ENCODE measurements at regions not wholly inside any gene's neighbourhood (a gene's known extent, or its start where the extent isn't known, plus 50 kb on each side); places are given as distances from the start of the nearest gene placed in this dataset.

- no peaks in the 10 kb centered on the region for H3K27me3 ChIP-seq (ENCODE audit: insufficient read depth, low read length)
- no peak overlapping the region for H3K9ac ChIP-seq (ENCODE audit: low read length)
- no peaks in the 10 kb centered on the region for H3K9me2 ChIP-seq (ENCODE audit: insufficient read depth)
- no peak overlapping the region for H3K27ac ChIP-seq (ENCODE audit: low read depth, low read length)
- RAD21 ChIA-PET (ENCODE audit: low non-redundant PET in 1 of 2, low total read pairs in 2 of 2, uncharacterized antibody in 2 of 2, unreplicated experiment in 2 of 2): no interaction called here
- TF ChIP-seq FOSL1 (IDR thresholded peaks at IDR 0.05; ENCODE audit: low read depth): no peak
- TF ChIP-seq POLR2AphosphoS5 (IDR thresholded peaks at IDR 0.05; ENCODE audit: low read depth, low read length): no peak
- TF ChIP-seq, protein P1, sequence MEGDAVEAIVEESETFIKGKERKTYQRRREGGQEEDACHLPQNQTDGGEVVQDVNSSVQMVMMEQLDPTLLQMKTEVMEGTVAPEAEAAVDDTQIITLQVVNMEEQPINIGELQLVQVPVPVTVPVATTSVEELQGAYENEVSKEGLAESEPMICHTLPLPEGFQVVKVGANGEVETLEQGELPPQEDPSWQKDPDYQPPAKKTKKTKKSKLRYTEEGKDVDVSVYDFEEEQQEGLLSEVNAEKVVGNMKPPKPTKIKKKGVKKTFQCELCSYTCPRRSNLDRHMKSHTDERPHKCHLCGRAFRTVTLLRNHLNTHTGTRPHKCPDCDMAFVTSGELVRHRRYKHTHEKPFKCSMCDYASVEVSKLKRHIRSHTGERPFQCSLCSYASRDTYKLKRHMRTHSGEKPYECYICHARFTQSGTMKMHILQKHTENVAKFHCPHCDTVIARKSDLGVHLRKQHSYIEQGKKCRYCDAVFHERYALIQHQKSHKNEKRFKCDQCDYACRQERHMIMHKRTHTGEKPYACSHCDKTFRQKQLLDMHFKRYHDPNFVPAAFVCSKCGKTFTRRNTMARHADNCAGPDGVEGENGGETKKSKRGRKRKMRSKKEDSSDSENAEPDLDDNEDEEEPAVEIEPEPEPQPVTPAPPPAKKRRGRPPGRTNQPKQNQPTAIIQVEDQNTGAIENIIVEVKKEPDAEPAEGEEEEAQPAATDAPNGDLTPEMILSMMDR (IDR thresholded peaks at IDR 0.05 in 2 of 3, conservative IDR thresholded peaks at IDR 0.05 in 1 of 3; ENCODE audit: borderline replicate concordance in 1 of 3, insufficient read depth in 1 of 3, low read depth in 2 of 3, low read length in 2 of 3): no peak
- no peak for TF ChIP-seq ZBTB33 (IDR thresholded peaks at IDR 0.05; ENCODE audit: extremely low read depth, insufficient replicate concordance, low read length)
- TF ChIP-seq TCF7L2 (IDR thresholded peaks at IDR 0.05; ENCODE audit: borderline replicate concordance, extremely low read depth, insufficient read depth, insufficient read length): no peak
- TF ChIP-seq, protein P2, sequence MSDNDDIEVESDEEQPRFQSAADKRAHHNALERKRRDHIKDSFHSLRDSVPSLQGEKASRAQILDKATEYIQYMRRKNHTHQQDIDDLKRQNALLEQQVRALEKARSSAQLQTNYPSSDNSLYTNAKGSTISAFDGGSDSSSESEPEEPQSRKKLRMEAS (IDR thresholded peaks at IDR 0.05): no peak
- TF ChIP-seq ELF1 (IDR thresholded peaks at IDR 0.05; ENCODE audit: borderline replicate concordance, low read depth): no peak
- TF ChIP-seq EZH2 (IDR thresholded peaks at IDR 0.05): no peak
- TF ChIP-seq SIN3A (IDR thresholded peaks at IDR 0.05; ENCODE audit: low read depth): no peak
- TF ChIP-seq JUND (IDR thresholded peaks at IDR 0.05): no peak
- no peak for TF ChIP-seq SRF (IDR thresholded peaks at IDR 0.05; ENCODE audit: low read depth)
- no TSS peak for BruUV-seq (replicated peaks)
- H4K20me1 ChIP-seq (ENCODE audit: insufficient read depth): no peaks in the 10 kb centered on the region
- H3K79me2 ChIP-seq (ENCODE audit: insufficient read depth, low read length): no peaks in the 10 kb centered on the region
- no peak overlapping the region for H3K4me3 ChIP-seq (replicated peaks in 1 of 2; ENCODE audit: low read depth in 1 of 2, low read length in 2 of 2)
- no peaks in the 10 kb centered on the region for H3K9me3 ChIP-seq (ENCODE audit: control insufficient read depth in 1 of 2, insufficient read depth in 1 of 2, low read depth in 1 of 2, low read length in 2 of 2)
- intact Hi-C loops (cut with micrococcal nuclease): no loop called here
- H3K4me1 ChIP-seq (ENCODE audit: control insufficient read depth in 1 of 2, insufficient read depth in 2 of 2, low read length in 2 of 2): no peaks in the 10 kb centered on the region
- CTCF ChIA-PET: no interaction called here
- no peak overlapping the region for H2AFZ ChIP-seq (ENCODE audit: low read depth, low read length, poor library complexity, severe bottlenecking)
- DNase-seq (ENCODE audit: low read depth, low spot score): no peak
- no peaks in the 10 kb centered on the region for H3K36me3 ChIP-seq (ENCODE audit: control insufficient read depth in 1 of 2, insufficient read depth in 2 of 2, low read length in 2 of 2)
- POLR2A ChIA-PET: no interaction called here
- no peak overlapping the region for H3K4me2 ChIP-seq (ENCODE audit: low read length)
- no peak for ATAC-seq
Measured at GRCh38 chr1:117709249-117709691, 103.4 kb downstream of the TENT5C start.
